Lung (tissue), 11 donors: ENCODE measurements at regions not wholly inside any gene's neighbourhood (a gene's known extent, or its start where the extent isn't known, plus 50 kb on each side); places are given as distances from the start of the nearest gene placed in this dataset.

Experiments used
- ATAC-seq: fragments of 200-7000 bp; cut with Tn5 transposase; one replicate; pipeline ENCODE4 v1.9.1; 2020; ENCODE audit warnings: moderate number of reproducible peaks; ENCODE audit not compliant: insufficient read depth, low FRiP score
- DNase-seq, 3 donors: peaks; one replicate each; pipeline ENCODE4 v3.0.0-alpha.2; 2013 to 2017
- H3K27ac ChIP-seq, 2 donors: one replicate each; pipeline ENCODE4 v1.5.1; 2013; ENCODE audit warnings: mild to moderate bottlenecking in 2 of 2, moderate library complexity in 2 of 2, control low read depth in 1 of 2, inconsistent platforms in 1 of 2, low read depth in 1 of 2, low read length in 1 of 2
- H3K27me3 ChIP-seq, 3 donors: one replicate each; pipeline ENCODE4 v1.5.1; 2013; ENCODE audit warnings: low read length in 2 of 3; ENCODE audit not compliant: control insufficient read depth in 3 of 3, insufficient read depth in 3 of 3
- H3K36me3 ChIP-seq, 4 donors: one replicate each; pipeline ENCODE4 v1.5.1; 2013; ENCODE audit warnings: low read length in 4 of 4, mild to moderate bottlenecking in 1 of 4, moderate library complexity in 1 of 4; ENCODE audit not compliant: control insufficient read depth in 4 of 4, insufficient read depth in 4 of 4
- H3K4me1 ChIP-seq, 5 donors: one replicate each; pipeline ENCODE4 v1.5.1; 2013; ENCODE audit warnings: low read length in 5 of 5, mild to moderate bottlenecking in 2 of 5, moderate library complexity in 1 of 5; ENCODE audit not compliant: control insufficient read depth in 5 of 5, insufficient read depth in 5 of 5
- H3K4me3 ChIP-seq: one replicate; pipeline ENCODE4 v1.5.1; 2013; ENCODE audit warnings: mild to moderate bottlenecking, control low read depth, moderate library complexity
- H3K9ac ChIP-seq, 2 donors: one replicate each; pipeline ENCODE4 v1.5.1; 2013; ENCODE audit warnings: low read length in 2 of 2, control low read depth in 1 of 2; ENCODE audit not compliant: insufficient read depth in 1 of 2
- H3K9me3 ChIP-seq, 4 donors: one replicate each; pipeline ENCODE4 v1.5.1; 2013; ENCODE audit warnings: low read length in 3 of 4, mild to moderate bottlenecking in 1 of 4, moderate library complexity in 1 of 4; ENCODE audit not compliant: control insufficient read depth in 4 of 4, insufficient read depth in 3 of 4
- CTCF ChIP-seq: IDR thresholded peaks from 2 replicates; pipeline ENCODE4 v1.5.1; 2012; ENCODE audit warnings: mild to moderate bottlenecking; ENCODE audit errors: control extremely low read depth, extremely low read depth
- WGBS, 2 donors: extraction: QIAGEN DNeasy Blood & Tissue Kit; methylation state at CpG; one replicate each; pipeline ENCODE4 v1.1.7; 2013; 5-methylcytosine and 5-hydroxymethylcytosine counted together
- donor health status: control.
- donor health status: control.
- donor health status: Bipolar disorder and iron deficiency.
- donor health status: healthy.
- donor health status: DM: yes; HTN: yes; CAD: no.

GRCh38 chr20:52084727-52085126, 106.9 kb downstream of the ZFP64 start:
- H3K4me3 ChIP-seq, result no peak overlapping the region
- WGBS, 2 donors, result 96 to 98% methylated on average over 28 of the region's 28 CpGs
- peaks cover 4 to 10% (median 8%) of the 10 kb centered on the region in 4 donors for H3K9me3 ChIP-seq
- no peaks in the 10 kb centered on the region for H3K27me3 ChIP-seq
- H3K27ac ChIP-seq, result no peak overlapping the region
- no peak overlapping the region for H3K9ac ChIP-seq
- H3K36me3 ChIP-seq, result peaks cover 6 to 14% (median 10%) of the 10 kb centered on the region in 4 donors
- TF ChIP-seq CTCF, result no peak
- DNase-seq, result no peak
- peaks cover 0 to 2% (median 0%) of the 10 kb centered on the region in 5 donors for H3K4me1 ChIP-seq
- ATAC-seq, result no peak

- H3K4me1 ChIP-seq, result peaks cover 0 to 2% (median 0%) of the 10 kb centered on the region in 5 donors
- DNase-seq (peak; percentile 80 to 89 (median 86)), ATAC-seq (peak; percentile 34)
- H3K4me3 ChIP-seq, result no peak overlapping the region
- peaks cover 4 to 10% (median 8%) of the 10 kb centered on the region in 4 donors for H3K9me3 ChIP-seq
- peak; percentile 32 for TF ChIP-seq CTCF
- no peak overlapping the region for H3K27ac ChIP-seq
- peaks cover 6 to 14% (median 9%) of the 10 kb centered on the region in 4 donors for H3K36me3 ChIP-seq
- no peak overlapping the region for H3K9ac ChIP-seq
- 36 to 44% methylated on average over 11 of the region's 11 CpGs for WGBS, 2 donors
- H3K27me3 ChIP-seq, result no peaks in the 10 kb centered on the region
Measured at GRCh38 chr20:52083627-52084232, 107.8 kb downstream of the ZFP64 start.

- Histone ChIP-seq H3K36me3 (peaks cover 0 to 10% (median 5%) of the 10 kb centered on the region in 4 donors), H3K9ac (no peak overlapping the region), H3K4me1 (peaks cover 0 to 2% (median 0%) of the 10 kb centered on the region in 5 donors), H3K4me3 (no peak overlapping the region), H3K27ac (no peak overlapping the region), H3K9me3 (peaks cover 2 to 10% (median 7%) of the 10 kb centered on the region in 4 donors), H3K27me3 (no peaks in the 10 kb centered on the region)
- TF ChIP-seq CTCF, result no peak
- no peak for ATAC-seq
- no peak for DNase-seq
Measured at GRCh38 chr20:52082612-52083011, 109.0 kb downstream of the ZFP64 start.

GRCh38 chr20:52081791-52082190, 109.8 kb downstream of the ZFP64 start:
- H3K4me3 ChIP-seq, result no peak overlapping the region
- no peak for ATAC-seq
- no peak for TF ChIP-seq CTCF
- peaks cover 0 to 5% (median 2%) of the 10 kb centered on the region in 4 donors for H3K36me3 ChIP-seq
- 70 to 82% methylated on average over 2 of the region's 2 CpGs for WGBS, 2 donors
- peaks cover 0 to 2% (median under 1%) of the 10 kb centered on the region in 4 donors for H3K9me3 ChIP-seq
- DNase-seq, result no peak
- H3K27me3 ChIP-seq, result no peaks in the 10 kb centered on the region
- peaks cover 0 to 2% (median 0%) of the 10 kb centered on the region in 5 donors for H3K4me1 ChIP-seq
- no peak overlapping the region for H3K9ac ChIP-seq
- no peak overlapping the region for H3K27ac ChIP-seq
